Smooth muscle cell (in vitro differentiated cells): ENCODE measurements at regions not wholly inside any gene's neighbourhood (a gene's known extent, or its start where the extent isn't known, plus 50 kb on each side); places are given as distances from the start of the nearest gene placed in this dataset.

Experiments
- DNase-seq: peaks from one replicate; lab custom pipeline; 2025; ENCODE audit not compliant: unreplicated experiment; lab: John Stamatoyannopoulos, UW
- H2AFZ ChIP-seq: fragments of 200-600 bp; sonication (generic); 2 replicates; pipeline ENCODE4 v1.6.0; 2016; ENCODE audit warnings: antibody characterized with exemption, low read depth, mild to moderate bottlenecking
- H3F3A ChIP-seq: fragments of 200-600 bp; sonication (generic); 2 replicates; pipeline ENCODE4 v1.6.0; 2017; ENCODE audit warnings: antibody characterized with exemption, low read depth
- H3K27ac ChIP-seq: fragments of 200-600 bp; sonication (generic); 2 replicates; pipeline ENCODE4 v1.5.1; 2016; ENCODE audit warnings: low read depth, mild to moderate bottlenecking
- H3K27me3 ChIP-seq: fragments of 200-600 bp; sonication (generic); 2 replicates; pipeline ENCODE4 v1.6.1; 2016; ENCODE audit warnings: low read depth, mild to moderate bottlenecking
- H3K36me3 ChIP-seq: fragments of 200-600 bp; sonication (generic); 2 replicates; pipeline ENCODE4 v1.5.1; 2016; ENCODE audit warnings: low read depth
- H3K4me1 ChIP-seq: fragments of 200-600 bp; sonication (generic); 2 replicates; pipeline ENCODE4 v1.5.1; 2016; ENCODE audit warnings: low read depth
- H3K4me2 ChIP-seq: fragments of 200-600 bp; sonication (generic); 2 replicates; pipeline ENCODE4 v1.6.0; 2016; ENCODE audit warnings: mild to moderate bottlenecking
- H3K4me3 ChIP-seq: fragments of 200-600 bp; sonication (generic); 2 replicates; pipeline ENCODE4 v1.5.1; 2016; ENCODE audit warnings: mild to moderate bottlenecking
- H3K79me2 ChIP-seq: fragments of 200-600 bp; sonication (generic); 2 replicates; pipeline ENCODE4 v1.6.0; 2016; ENCODE audit warnings: low read depth, mild to moderate bottlenecking
- H3K9ac ChIP-seq: fragments of 200-600 bp; sonication (generic); 2 replicates; pipeline ENCODE4 v1.6.0; 2016; ENCODE audit warnings: low read depth
- H3K9me3 ChIP-seq: fragments of 200-600 bp; sonication (generic); replicated peaks from 2 replicates; pipeline ENCODE4 v1.5.1; 2016; ENCODE audit warnings: low read depth
- H4K20me1 ChIP-seq: fragments of 200-600 bp; sonication (generic); 2 replicates; pipeline ENCODE4 v1.6.0; 2016; ENCODE audit warnings: low read depth
- CTCF ChIP-seq: fragments of 200-600 bp; sonication (generic); IDR thresholded peaks from 2 replicates; pipeline ENCODE4 v1.5.1; 2017; ENCODE audit warnings: borderline replicate concordance, mild to moderate bottlenecking, antibody characterized with exemption; ENCODE audit not compliant: insufficient read depth, poor library complexity, severe bottlenecking
- WGBS: methylation state at CpG from one replicate; pipeline ENCODE4 v1.1.7; 2016; ENCODE audit warnings: low lambda C conversion rate; 5-methylcytosine and 5-hydroxymethylcytosine counted together

- 63% methylated on average over 2 of the region's 2 CpGs for WGBS
- Histone ChIP-seq H3K36me3 (no peaks in the 10 kb centered on the region), H3K27ac (no peak overlapping the region)
These were observed 198.5 kb upstream of the SLC24A3 start for GRCh38 chr20:19013907-19014306.

GRCh38 chr20:19015351-19016139 is 196.9 kb upstream of the SLC24A3 start:
- no peaks in the 10 kb centered on the region for H3K4me1 ChIP-seq
- no peak overlapping the region for H2AFZ ChIP-seq
- no peak for DNase-seq
- no peak overlapping the region for H3K9ac ChIP-seq
- no peaks in the 10 kb centered on the region for H3K79me2 ChIP-seq
- H3K4me3 ChIP-seq = no peak overlapping the region
- TF ChIP-seq CTCF = no peak
- H4K20me1 ChIP-seq = no peaks in the 10 kb centered on the region
- H3K27ac ChIP-seq = no peak overlapping the region
- WGBS = 64% methylated on average over 11 of the region's 11 CpGs
- no peaks in the 10 kb centered on the region for H3F3A ChIP-seq
- no peaks in the 10 kb centered on the region for H3K9me3 ChIP-seq
- H3K36me3 ChIP-seq = no peaks in the 10 kb centered on the region
- H3K4me2 ChIP-seq = no peak overlapping the region
- H3K27me3 ChIP-seq = no peaks in the 10 kb centered on the region

More at GRCh38 chr20:19013907-19014306, 198.5 kb upstream of the SLC24A3 start:
- no peak for TF ChIP-seq CTCF
- Histone ChIP-seq H3K27me3 (no peaks in the 10 kb centered on the region), H3F3A (no peaks in the 10 kb centered on the region), H2AFZ (no peak overlapping the region), H3K9me3 (no peaks in the 10 kb centered on the region), H4K20me1 (no peaks in the 10 kb centered on the region), H3K79me2 (no peaks in the 10 kb centered on the region), H3K4me2 (no peak overlapping the region), H3K9ac (no peak overlapping the region), H3K4me3 (no peak overlapping the region), H3K4me1 (no peaks in the 10 kb centered on the region)
- no peak for DNase-seq

GRCh38 chr20:19016140-19016497 is 196.3 kb upstream of the SLC24A3 start:
- no peak for DNase-seq
- WGBS = 91% methylated on average over 7 of the region's 7 CpGs
- no peaks in the 10 kb centered on the region for H3F3A ChIP-seq
- H3K4me3 ChIP-seq = no peak overlapping the region
- no peak for TF ChIP-seq CTCF
- H3K4me2 ChIP-seq = no peak overlapping the region
- no peaks in the 10 kb centered on the region for H4K20me1 ChIP-seq
- H2AFZ ChIP-seq = no peak overlapping the region
- no peak overlapping the region for H3K9ac ChIP-seq
- no peaks in the 10 kb centered on the region for H3K9me3 ChIP-seq
- no peaks in the 10 kb centered on the region for H3K36me3 ChIP-seq
- no peak overlapping the region for H3K27ac ChIP-seq
- no peaks in the 10 kb centered on the region for H3K4me1 ChIP-seq
- H3K79me2 ChIP-seq = no peaks in the 10 kb centered on the region
- no peaks in the 10 kb centered on the region for H3K27me3 ChIP-seq
